ENCODE measurements at regions not wholly inside any gene's neighbourhood (a gene's known extent, or its start where the extent isn't known, plus 50 kb on each side); places are given as distances from the start of the nearest gene placed in this dataset.

DNA sequence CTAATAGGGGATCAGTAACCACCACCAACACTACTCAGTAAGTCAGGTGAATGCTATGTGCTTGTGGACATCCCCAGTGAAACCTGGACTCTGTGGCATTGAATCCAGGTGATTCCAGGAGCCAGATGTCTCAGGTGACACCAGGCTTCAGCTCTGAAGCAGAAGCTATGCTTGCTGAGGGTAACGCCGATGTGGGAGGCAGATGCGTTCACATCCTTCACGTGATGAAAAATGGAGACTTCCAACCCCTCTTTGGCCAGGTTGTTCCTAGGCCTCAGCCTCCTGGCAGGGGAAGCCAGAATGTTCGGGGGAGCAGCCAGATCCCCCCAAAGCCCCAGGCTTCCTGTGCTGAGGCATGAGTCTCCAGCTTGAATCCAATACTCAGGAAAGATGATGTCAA is 209.8 kb upstream of the PDE10A start:
- DNase-seq = no peak

DNA sequence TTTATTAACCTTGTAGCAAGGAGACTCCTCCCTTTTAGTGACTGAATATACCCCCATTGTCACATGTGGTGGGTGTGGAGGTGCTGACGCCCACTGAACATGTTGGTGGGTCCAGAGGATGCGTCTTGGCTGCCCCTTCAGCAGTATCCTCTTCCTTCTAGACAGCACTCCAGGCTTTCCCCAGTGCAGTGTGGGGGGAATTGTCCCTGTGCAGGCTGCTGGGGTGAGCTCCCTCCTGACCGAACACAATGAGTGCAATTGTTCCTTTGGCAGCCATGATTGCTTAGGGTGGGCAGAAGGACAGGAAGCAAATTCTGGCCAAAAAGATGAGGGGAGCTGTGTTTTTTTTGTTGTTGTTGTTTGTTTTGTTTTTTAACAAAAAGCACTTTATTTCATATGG is 209.3 kb upstream of the PDE10A start:
- no peak for DNase-seq

DNA sequence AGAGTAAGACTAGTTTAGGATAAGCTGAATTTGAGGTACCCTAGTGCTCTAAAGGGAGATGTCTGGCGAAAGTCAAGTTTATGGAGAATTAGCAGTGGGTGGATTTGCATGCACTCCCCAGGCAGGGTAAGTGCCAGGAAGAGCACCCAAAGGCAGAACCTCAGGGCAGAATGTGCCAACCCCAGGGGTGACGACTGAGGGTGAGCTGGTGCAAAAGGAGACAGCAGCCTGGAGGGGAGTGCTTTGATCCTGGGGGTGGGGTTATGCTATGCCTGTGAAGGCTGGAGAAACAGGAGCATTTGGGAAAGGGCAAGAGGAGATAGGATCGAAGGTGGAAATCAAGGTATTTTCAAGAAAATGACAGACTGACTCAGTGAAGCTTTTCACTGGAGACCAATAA is 208.5 kb upstream of the PDE10A start:
- no peak for DNase-seq

DNA sequence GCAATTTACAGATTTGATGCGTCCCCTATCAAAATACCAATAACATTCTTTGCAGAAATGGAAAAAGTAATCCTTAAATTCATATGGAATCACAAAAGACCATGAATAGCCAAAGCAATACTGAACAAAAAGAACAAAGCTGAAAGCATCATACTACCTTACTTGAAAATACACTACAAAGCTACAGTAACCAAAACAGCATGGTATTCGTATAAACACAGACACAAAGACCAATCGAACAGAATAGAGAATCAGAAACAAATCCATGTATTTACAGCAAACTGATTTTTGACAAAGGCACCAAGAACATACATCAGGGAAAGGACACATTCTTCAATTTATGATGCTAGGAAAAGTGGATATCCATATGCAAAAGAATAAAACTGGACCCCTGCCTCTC is 206.5 kb upstream of the PDE10A start:
- no peak for DNase-seq

DNA sequence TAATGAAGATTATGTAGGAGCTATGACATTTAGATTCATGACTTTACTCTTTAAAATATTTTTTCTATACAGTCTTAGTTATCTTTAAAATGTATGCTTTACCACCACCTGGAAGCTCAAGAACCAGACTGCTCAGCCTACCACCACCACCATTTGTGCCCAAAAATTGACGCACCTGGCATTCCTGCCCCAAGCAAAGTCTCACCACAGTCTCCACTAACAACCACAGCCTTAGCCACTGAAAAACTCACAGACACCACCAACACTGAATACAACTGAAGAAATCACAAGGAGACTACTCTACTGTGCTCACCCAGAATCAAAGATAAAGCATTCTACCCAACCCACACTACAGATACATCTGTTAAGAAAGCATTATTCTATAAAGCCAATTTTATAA is 201.9 kb upstream of the PDE10A start:
- DNase-seq = no peak

DNA sequence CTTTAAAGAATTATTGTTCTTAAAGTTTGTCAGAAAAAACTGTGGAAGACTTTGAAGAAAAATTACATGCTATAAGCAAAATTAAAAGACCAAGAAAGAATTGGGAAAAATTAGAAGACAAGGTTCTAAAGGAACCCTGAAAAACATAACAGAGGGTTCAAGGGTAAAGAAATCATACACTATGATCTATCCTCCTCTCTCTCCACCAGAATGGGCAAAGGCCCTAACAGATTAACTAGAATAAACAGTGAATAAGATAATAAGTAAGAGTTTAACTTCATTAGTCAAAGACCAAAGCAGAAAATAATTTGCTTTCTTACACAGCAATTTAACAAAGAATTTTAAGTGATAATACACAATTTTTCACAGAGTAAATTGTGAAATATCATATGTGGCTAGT is 201.2 kb upstream of the PDE10A start:
- DNase-seq = no peak

DNA sequence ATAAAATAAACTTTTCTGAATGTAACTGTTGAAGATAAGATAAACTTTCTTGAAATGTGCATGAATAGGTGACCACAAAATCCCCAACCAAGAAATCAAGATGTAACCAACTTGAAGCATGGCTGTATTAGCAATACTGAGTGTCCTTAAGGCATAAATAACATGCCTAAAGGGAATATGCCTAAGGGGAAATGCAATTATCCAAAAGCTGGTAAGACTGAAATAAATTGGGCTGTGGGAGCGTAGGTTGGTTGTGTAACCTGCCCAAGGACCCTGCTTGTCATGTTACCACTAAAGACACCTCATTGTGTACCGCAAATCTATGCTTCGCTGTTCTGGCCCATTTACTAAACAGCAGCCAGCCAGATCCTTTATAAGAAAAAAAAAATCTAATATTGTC is 200.8 kb upstream of the PDE10A start:
- DNase-seq = no peak

DNA sequence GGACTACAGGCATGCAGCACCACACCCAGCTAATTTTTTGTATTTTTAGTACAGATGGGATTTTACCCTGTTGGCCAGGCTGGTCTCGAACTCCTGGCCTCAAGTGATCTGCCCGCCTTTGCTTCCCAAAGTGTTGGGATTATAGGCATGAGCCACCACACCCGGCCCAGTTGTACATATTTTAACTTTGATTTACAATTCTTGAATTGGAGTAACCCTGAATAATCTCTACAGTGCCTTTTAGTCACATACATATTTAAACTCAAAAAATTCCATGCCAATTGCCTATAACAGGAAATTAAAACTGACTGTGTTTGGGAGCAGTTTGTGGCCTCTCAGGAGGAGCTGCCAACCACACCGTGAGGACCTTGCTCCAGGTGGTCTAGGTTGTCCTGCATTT is 199.8 kb upstream of the PDE10A start:
- no peak for DNase-seq

DNA sequence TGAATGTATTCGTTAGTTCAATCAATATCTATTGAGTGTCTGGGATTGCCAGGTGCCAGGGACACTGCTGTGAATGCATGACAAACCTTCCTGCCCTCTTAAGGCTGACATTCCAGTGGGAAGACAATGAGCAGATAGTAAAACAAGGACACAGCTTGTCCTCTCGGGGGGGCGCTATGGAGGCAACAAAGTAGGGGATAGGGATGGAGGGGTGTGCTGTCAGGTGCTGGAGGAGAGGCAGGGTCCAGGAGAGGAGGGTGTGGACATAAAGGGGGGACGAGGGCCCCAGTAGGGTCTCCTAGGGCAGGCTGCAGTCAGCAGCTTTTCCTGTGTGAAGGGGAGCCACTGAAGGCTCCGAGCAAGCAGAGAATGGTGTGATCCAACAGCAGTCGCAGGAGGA is 198.2 kb upstream of the PDE10A start:
- DNase-seq = no peak

DNA sequence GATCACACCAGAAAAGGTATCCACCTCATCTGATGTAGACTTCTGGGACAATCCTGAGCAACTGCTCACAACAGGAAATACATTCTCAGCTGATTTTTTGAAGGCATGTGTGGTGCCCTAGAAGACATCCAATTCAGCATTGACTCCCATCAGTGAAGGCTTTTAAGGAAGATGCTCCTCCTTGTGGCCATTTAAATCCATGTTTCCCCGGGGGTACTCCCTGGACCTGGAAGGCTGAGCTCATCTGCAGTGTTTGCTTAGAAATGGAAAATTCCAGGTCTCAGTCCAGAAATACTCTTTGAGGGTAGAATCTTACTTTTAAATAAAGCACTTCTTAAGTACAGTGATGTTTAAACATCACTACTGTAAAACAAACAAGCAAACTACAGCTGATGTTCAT is 195.5 kb upstream of the PDE10A start:
- peak; percentile 40 for DNase-seq

DNA sequence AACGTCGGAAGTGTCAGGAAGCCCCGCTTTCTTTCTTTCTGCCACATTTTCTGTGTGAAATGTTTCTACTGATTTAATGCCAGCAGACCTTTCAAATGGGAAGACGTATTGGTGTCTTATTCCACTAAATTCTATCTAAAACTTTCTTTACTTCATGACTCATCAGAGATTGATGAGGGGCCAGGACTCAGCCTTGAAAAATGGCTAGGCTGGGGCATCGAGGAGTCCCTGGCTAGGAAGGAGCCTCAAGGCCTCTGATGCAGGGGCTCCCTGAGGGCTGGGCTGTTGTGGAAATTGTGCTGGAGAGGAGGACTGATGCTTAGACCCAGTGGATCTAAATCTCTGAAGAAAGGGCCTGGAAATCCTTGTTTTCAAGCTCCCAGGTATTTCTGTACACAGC is 192.8 kb upstream of the PDE10A start:
- no peak for DNase-seq

DNA sequence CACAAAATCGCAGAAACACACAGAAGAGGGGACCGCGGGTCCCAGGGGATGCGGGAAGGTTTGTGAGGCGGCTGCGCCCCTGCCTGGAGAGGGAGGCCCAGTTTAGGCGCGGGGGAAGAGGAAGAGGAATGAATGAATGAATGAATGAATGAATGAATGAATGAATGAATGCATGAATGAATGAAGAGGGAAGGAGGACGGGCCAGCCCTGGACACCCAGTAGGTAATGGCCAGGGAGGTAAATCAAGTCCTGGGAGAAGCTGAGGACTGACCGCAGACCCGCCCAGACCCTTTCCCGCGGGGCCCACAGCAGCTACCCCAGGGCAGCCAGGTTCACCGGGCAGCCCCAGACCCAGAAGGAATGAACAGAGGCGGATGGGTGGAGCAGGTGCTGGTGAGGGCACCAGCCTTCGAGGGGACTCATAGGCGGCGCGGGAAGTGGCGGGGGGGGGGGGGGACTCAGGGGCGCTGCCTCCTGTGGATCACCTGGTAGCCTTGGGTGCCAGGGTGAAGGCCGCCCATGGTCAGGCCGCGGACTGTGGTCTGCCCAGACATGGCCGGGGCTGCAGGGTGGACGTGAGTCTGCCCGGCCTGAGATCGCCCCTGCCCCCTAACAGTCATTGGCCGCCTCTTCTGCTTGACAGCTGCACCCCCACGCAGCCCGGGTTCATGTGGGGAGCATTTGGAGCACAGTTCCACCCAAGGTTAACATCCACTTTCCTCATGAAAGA is 192.0 kb upstream of the PDE10A start:
- no peak for DNase-seq

DNA sequence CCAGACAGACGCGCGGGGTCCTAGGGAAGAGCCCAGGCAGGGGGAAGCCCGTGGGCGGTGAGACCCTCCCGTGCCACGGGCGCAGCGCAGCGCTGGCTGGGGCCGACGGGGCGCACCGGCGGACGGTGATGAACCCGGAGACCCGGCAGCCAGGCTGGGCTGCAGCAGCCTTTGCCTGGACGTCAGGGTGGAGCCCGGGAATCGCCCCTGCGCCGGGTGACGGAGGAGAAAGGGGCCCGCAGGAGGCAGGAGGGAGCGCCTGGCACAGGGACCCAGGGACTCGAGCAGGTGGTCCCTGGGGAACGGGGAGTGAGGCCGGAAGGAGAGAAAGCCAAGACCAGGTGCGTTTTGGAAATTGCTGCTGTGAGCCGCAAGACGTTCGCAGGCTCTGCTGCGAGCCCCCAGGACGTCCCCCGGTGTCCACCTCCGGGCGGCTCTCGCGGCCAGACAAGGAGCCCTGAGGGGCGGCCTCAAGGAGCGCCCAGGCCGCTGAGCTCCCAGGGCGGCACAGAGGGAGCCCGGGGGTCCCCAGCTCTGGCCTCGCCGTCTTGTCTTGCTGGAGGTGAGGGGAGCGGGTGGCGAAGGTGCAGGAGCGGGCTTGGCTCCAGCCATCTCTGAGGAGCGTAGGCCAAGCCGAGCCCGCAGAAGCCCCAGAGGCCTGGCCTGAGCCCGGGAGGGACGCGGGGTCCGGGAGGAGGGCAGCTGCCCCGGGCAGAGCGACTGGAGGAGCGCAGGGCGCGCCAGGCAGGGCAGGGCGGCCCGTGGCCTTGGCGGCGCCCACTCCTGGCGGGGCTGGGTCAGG is 191.2 kb upstream of the PDE10A start:
- no peak for DNase-seq

DNA sequence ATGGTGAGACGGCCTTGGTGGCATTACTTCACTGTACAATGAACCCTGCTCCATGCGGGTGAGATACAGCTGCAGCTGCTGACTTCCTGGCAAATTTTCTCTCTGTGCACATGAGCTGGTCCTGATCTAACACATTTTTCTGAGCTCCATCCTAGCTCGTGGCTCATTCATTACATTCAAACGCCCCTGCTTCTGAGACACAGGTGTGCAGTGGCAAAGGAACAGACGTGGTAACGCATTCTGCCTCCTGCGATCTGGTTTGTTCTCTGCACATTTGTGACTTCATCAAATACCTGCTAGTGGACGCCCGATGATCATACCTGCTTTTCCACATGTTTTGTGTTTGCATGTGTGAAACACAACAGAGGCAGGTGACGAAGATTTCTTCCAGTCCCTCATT is 189.6 kb upstream of the PDE10A start:
- DNase-seq = no peak

DNA sequence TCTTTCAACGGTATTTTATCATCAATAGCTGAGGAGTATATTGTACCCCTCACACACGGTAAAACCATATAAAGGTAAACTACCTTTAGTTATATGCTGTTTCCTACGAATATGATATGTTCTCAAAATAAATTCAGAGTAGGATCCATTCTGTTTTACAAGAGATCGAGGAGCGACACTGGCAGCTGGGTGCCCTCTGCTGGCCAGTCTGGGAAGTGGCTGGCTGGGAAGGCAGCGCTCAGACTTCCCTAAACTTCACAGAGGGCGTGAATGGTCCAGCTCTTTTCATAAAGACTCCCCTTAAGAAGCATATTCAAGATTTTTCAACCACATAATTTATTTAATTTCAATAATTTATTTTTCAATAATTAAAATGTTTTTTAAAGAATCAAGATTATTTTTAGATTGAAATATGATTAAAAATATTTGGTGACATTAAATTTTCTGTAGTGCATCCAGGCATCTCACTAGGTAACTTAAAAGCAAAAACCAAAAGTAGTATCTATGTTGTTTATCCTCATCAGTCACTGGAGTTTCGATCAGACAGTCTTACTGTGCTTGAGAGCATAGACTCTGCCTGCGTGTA is 187.5 kb upstream of the PDE10A start:
- DNase-seq = peak; percentile 82

DNA sequence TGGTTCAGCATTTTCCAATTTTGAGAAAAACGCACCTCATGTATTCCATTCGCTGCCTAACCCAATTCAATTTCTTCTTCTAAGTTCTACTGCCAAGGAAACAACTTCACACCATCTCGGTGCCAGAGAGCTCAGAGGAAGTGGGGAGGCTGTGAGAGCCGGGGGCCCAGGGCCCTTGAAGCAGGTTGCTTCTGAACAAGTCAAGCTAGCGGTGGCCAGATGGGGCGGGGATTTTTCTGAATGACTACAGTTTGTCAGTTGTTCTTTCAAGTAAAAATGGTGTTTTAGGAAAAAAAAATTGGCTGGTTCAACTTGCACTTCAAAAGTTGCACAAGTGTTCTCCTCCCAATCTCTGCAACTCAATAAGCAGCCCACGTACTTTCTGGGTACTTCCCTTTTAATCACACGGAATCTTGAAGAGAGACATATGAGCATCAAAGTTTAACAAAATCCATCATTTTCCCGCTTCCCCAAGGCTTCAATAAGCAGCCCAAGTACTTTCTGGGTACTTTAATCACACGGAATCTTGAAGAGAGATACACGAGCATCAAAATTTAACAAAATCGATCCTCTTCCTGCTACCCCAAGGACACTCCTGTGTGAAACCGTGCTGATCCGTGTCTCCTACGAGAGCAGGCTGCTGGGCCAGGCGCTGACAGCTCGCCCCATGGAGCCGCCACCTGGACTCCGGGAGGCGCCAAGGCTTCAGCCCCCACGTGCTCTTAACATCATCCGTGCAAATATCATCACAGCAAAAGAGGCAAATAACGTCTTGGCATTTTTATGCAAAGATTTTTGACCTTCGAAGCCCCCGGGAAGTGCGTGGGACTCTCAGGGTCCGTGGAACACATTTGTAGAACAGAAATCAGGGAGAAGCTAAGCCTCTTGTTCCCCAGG is 186.7 kb upstream of the PDE10A start:
- DNase-seq = no peak

DNA sequence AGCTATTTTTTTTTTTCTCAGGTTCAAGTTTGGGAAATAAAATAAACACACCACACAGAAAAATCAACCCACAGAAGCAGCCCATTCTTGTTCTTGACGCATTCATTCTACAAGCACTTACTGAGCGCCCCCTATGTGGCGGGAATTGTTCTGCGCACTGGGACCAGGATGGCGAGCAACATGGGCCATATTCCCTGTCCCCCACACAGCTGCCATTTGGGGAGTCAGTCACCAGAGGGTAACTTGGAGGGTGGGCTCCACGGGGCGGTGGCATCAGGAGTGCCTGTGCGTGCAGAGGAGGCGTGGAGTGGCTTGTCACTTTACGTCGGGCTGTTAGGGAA is 185.0 kb upstream of the PDE10A start:
- no peak for DNase-seq

DNA sequence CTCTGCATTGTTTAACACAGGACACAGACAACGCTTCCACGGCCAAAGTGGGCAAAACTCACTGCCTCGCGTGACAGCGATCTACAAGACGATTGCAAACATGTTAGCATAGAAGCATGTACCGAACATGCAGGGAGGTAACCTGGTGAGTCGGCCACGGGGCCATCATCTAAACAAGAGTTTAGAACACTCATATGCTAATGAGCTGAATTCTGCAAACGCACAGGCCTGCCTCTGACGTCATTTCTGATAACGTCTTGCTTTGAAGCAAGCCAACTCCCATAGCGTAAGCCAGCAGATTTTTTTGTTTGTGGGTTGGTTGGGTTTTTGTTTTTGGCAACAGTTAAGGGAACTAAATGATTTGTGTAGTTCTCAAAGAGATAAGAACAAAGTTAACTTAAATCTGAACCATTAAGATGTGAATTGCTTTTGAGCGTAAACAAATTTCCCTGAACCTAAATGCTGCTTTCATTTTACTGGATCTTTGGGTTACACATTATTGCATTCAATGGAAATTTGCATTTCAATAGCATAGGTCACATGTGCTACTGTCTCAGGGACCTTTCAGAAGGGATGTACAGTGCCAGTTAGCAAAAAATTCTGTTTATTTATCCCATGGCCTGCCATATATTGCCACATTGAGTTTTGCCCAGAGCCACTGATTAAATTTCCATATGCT is 184.5 kb upstream of the PDE10A start:
- no peak for DNase-seq

DNA sequence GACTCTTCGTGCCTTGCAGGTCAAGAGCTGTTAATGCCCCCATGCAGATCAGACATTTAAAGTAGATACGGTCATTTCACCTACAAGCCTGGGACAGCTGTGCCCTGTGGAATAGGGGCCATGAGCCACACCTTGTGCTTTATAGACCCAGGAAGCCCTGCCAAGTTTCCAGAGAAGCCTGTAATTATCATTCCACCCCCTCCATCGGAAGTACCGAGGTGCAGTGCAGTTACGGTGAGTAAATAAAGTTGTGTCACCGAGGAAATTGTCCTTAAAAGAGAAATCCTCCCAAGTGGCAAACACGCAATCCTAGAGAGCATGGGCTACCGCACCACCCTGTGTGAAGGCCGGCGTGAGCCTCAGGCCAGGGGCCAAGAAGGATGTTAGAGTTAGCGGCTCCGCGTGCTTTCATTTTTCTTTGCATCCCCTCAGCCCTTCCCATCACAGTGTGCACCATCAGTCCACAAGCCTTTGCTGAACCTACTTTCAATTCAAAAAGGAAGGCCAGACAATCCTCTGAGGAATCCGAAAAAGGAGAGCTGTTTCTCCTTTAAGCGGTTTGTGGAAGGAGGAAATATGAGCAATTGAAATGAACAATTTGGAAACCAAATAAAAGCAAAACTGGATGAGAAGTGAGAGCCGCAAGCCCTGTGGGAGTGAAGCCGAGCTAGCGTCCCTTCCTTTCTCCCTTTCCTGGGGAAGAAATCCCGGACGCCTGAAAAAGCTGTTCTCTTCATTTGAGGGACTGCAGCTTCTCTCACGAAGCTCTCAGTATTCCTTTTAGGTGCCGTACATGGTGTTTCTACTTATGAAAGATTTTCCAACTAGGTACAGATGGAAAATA is 183.3 kb upstream of the PDE10A start:
- DNase-seq = peak; percentile 25

DNA sequence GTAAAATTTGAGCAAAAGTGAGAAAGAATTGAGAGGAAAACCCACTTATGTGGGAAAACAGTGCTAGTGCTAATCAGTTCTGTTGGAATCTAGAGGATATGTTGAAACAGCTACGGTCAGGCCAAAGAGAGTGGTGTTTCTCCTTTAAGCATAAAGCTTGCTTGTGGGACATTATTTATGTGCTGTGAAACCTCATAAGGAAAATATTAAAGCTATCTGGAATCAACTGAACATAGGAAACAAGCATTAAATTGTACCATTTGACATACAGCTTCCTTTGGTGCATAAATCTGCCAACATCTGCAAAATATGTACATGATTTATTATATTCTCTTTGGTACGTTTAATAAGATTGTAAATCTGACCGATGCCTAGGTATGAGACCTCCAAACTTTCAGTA is 182.5 kb upstream of the PDE10A start:
- DNase-seq = no peak

DNA sequence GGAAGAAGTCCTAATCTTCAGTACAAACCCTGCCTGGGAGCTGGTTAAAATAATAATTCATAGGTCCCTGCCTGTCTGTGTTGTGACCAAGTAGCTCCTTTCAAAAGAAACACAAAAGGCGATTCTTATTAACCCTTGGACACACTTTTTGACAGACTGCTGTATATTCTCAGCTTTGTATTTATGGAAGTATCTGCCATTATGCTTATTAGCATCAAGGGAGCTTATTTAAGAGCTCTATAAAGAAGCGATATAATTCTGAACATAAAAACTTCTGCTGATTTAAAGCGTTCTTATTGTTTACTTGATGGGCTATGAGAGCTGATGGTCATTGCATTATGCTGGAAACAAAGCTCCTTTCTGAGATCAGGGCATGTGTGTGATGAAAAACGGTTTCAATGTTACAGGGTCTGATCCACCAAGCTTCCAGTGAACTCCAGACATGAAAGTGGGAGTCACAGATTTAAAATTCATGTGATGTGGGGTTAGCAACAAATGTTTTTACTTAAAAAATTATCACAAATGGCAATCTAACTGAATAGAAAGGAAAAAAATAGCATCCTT is 181.8 kb upstream of the PDE10A start:
- DNase-seq = no peak

All from dermis blood vessel endothelial cell (primary cell).